H9 (cell line): ENCODE measurements at regions not wholly inside any gene's neighbourhood (a gene's known extent, or its start where the extent isn't known, plus 50 kb on each side); places are given as distances from the start of the nearest gene placed in this dataset.

Source experiments
- DNase-seq: peaks from one replicate; pipeline ENCODE4 v3.0.0-alpha.2; 2017
- H2AFZ ChIP-seq: one replicate; pipeline ENCODE4 v1.6.1; 2013; ENCODE audit warnings: mild to moderate bottlenecking, low read length, control low read depth, moderate library complexity
- H2AK5ac ChIP-seq: 2 replicates; pipeline ENCODE4 v1.6.1; 2013; ENCODE audit warnings: low read length, control low read depth, mixed read lengths; ENCODE audit not compliant: insufficient read length
- H2BK120ac ChIP-seq: one replicate; pipeline ENCODE4 v1.6.1; 2013; ENCODE audit warnings: low read depth, mild to moderate bottlenecking, low read length, control low read depth, inconsistent platforms; ENCODE audit not compliant: poor library complexity, severe bottlenecking
- H2BK12ac ChIP-seq: 2 replicates; pipeline ENCODE4 v1.6.1; 2013; ENCODE audit warnings: low read length, control low read depth, mixed read lengths, low read depth; ENCODE audit not compliant: insufficient read length
- H2BK15ac ChIP-seq: 2 replicates; pipeline ENCODE4 v1.6.1; 2013; ENCODE audit warnings: low read depth, low read length, control low read depth
- H2BK20ac ChIP-seq: one replicate; pipeline ENCODE4 v1.6.1; 2013; ENCODE audit warnings: low read depth, mild to moderate bottlenecking, low read length, control low read depth, inconsistent platforms; ENCODE audit not compliant: poor library complexity, severe bottlenecking
- H2BK5ac ChIP-seq: 2 replicates; pipeline ENCODE4 v1.6.1; 2013; ENCODE audit warnings: low read length, control low read depth, mixed read lengths; ENCODE audit not compliant: insufficient read length
- H3K14ac ChIP-seq: 2 replicates; pipeline ENCODE4 v1.6.1; 2013; ENCODE audit warnings: low read length, control low read depth; ENCODE audit not compliant: insufficient read depth
- H3K18ac ChIP-seq: 2 replicates; pipeline ENCODE4 v1.6.1; 2013; ENCODE audit warnings: low read depth, mild to moderate bottlenecking, mixed read lengths, low read length, control low read depth; ENCODE audit not compliant: insufficient read length
- H3K23ac ChIP-seq: 2 replicates; pipeline ENCODE4 v1.6.1; 2013; ENCODE audit warnings: low read length, control low read depth, mixed read lengths, low read depth; ENCODE audit not compliant: insufficient read length
- H3K23me2 ChIP-seq: 2 replicates; pipeline ENCODE4 v1.6.1; 2013; ENCODE audit warnings: low read depth, mild to moderate bottlenecking, mixed read lengths, low read length, control low read depth; ENCODE audit not compliant: insufficient read length, poor library complexity, severe bottlenecking
- H3K27ac ChIP-seq: 2 replicates; pipeline ENCODE4 v1.5.1; 2013; ENCODE audit warnings: low read length, control low read depth, mixed read lengths, low read depth; ENCODE audit not compliant: insufficient read length
- H3K27me3 ChIP-seq: 2 replicates; pipeline ENCODE4 v1.6.1; 2013; ENCODE audit warnings: low read length, control low read depth, inconsistent platforms; ENCODE audit not compliant: insufficient read depth
- H3K4ac ChIP-seq: 2 replicates; pipeline ENCODE4 v1.6.1; 2013; ENCODE audit warnings: low read depth, mild to moderate bottlenecking, control low read depth, inconsistent platforms, low read length, moderate library complexity
- H3K4me1 ChIP-seq: 2 replicates; pipeline ENCODE4 v1.6.1; 2013; ENCODE audit warnings: low read length, control low read depth, inconsistent platforms; ENCODE audit not compliant: insufficient read depth
- H3K4me2 ChIP-seq: 2 replicates; pipeline ENCODE4 v1.6.1; 2013; ENCODE audit warnings: low read length, control low read depth, mixed read lengths; ENCODE audit not compliant: insufficient read length, insufficient read depth
- H3K56ac ChIP-seq: 2 replicates; pipeline ENCODE4 v1.6.1; 2013; ENCODE audit warnings: low read depth, mild to moderate bottlenecking, mixed read lengths, low read length, control low read depth; ENCODE audit not compliant: insufficient read length
- H3K79me1 ChIP-seq: 2 replicates; pipeline ENCODE4 v1.6.1; 2013; ENCODE audit warnings: low read depth, mild to moderate bottlenecking, moderate library complexity, low read length, control low read depth, inconsistent platforms; ENCODE audit not compliant: insufficient read depth, poor library complexity, severe bottlenecking
- H3K79me2 ChIP-seq: 2 replicates; pipeline ENCODE4 v1.6.1; 2013; ENCODE audit warnings: low read length, control low read depth, inconsistent platforms; ENCODE audit not compliant: insufficient read depth
- H3K9ac ChIP-seq: 2 replicates; pipeline ENCODE4 v1.6.1; 2013; ENCODE audit warnings: low read length, control low read depth, mixed read lengths; ENCODE audit not compliant: insufficient read length; ENCODE audit errors: extremely low read depth
- H3K9me3 ChIP-seq: one replicate; pipeline ENCODE4 v1.6.1; 2013; ENCODE audit warnings: low read depth, low read length, inconsistent platforms; ENCODE audit not compliant: control insufficient read depth
- H3T11ph ChIP-seq: one replicate; pipeline ENCODE4 v1.6.1; 2013; ENCODE audit warnings: mild to moderate bottlenecking, low read length, control low read depth, inconsistent platforms
- H4K20me1 ChIP-seq: one replicate; pipeline ENCODE4 v1.6.1; 2013; ENCODE audit not compliant: control insufficient read depth, insufficient read length, insufficient read depth
- H4K5ac ChIP-seq: 2 replicates; pipeline ENCODE4 v1.6.1; 2013; ENCODE audit warnings: low read depth, mild to moderate bottlenecking, mixed read lengths, low read length, control low read depth; ENCODE audit not compliant: insufficient read length
- H4K8ac ChIP-seq: replicated peaks from 2 replicates; pipeline ENCODE4 v1.6.1; 2013; ENCODE audit warnings: low read length, control low read depth, mixed read lengths, low read depth; ENCODE audit not compliant: insufficient read length
- H4K91ac ChIP-seq: 2 replicates; pipeline ENCODE4 v1.6.1; 2013; ENCODE audit warnings: low read depth, mild to moderate bottlenecking, moderate library complexity, mixed read lengths, low read length, control low read depth; ENCODE audit not compliant: insufficient read length
- H3K27ac Mint-ChIP-seq, 3 experiments: 2 replicates in 2 of 3; 3 replicates in 1 of 3; pipeline ENCODE4 v1.8.0; 2020 to 2021; ENCODE audit warnings: mixed read lengths in 3 of 3, mild to moderate bottlenecking in 1 of 3, moderate library complexity in 1 of 3
- H3K27me3 Mint-ChIP-seq: 2 replicates; pipeline ENCODE4 v1.8.0; 2021; ENCODE audit warnings: low read depth, mild to moderate bottlenecking, moderate library complexity, mixed read lengths
- H3K36me3 Mint-ChIP-seq, 3 experiments: 2 replicates in 2 of 3; 3 replicates in 1 of 3; pipeline ENCODE4 v1.8.0; 2020 to 2021; ENCODE audit warnings: low read depth in 3 of 3, mixed read lengths in 3 of 3; ENCODE audit not compliant: insufficient read depth in 1 of 3
- H3K4me1 Mint-ChIP-seq, 2 experiments: 2 replicates each; pipeline ENCODE4 v1.8.0; 2020; ENCODE audit warnings: mixed read lengths in 2 of 2
- H3K4me3 Mint-ChIP-seq, 2 experiments: 2 replicates in 1 of 2; 3 replicates in 1 of 2; pipeline ENCODE4 v1.8.0; 2020 to 2021; ENCODE audit warnings: mild to moderate bottlenecking in 2 of 2, mixed read lengths in 2 of 2, moderate library complexity in 1 of 2
- H3K9me3 Mint-ChIP-seq, 2 experiments: 2 replicates in 1 of 2; 3 replicates in 1 of 2; pipeline ENCODE4 v1.8.0; 2020; ENCODE audit warnings: mild to moderate bottlenecking in 2 of 2, mixed read lengths in 2 of 2, moderate library complexity in 1 of 2
- CTCF ChIP-seq: fragments of 200-600 bp; sonication (generic); conservative IDR thresholded peaks from 3 replicates; pipeline ENCODE4 v1.8.0; 2021; ENCODE audit warnings: antibody characterized with exemption, mild to moderate bottlenecking
- WGBS: extraction: QIAGEN DNeasy Blood & Tissue Kit; methylation state at CpG from one replicate; pipeline ENCODE4 v1.1.7; 2013; ENCODE audit warnings: missing lambda C conversion rate, low lambda C conversion rate, mixed read lengths; ENCODE audit not compliant: insufficient read length; ENCODE audit errors: extremely low coverage; 5-methylcytosine and 5-hydroxymethylcytosine counted together

GRCh38 chr13:111857336-111857735 is 209.6 kb upstream of the SOX1 start:
- H2AFZ ChIP-seq = no peak overlapping the region
- Mint-ChIP-seq H3K36me3 (peaks cover 0 to 8% (median 3%) of the 10 kb centered on the region in 3 experiments; a peak in 3 of 7 replicates), H3K4me3 (no peak overlapping the region), H3K27me3 (peaks cover 7% of the 10 kb centered on the region), H3K4me1 (peaks cover 24 to 25% of the 10 kb centered on the region in 2 experiments), H3K27ac (peak overlapping the region in 1 of 3 experiments; percentile 44; a peak in 1 of 7 replicates), H3K9me3 (peaks cover 3 to 6% of the 10 kb centered on the region in 2 experiments; a peak in 4 of 5 replicates)
- H4K8ac ChIP-seq = no peak overlapping the region
- no peak overlapping the region for H3K27ac ChIP-seq
- no peak for TF ChIP-seq CTCF
- H4K20me1 ChIP-seq = no peaks in the 10 kb centered on the region
- no peaks in the 10 kb centered on the region for H3K9me3 ChIP-seq
- no peak overlapping the region for H3K4ac ChIP-seq
- no peaks in the 10 kb centered on the region for H3K4me1 ChIP-seq
- no peak overlapping the region for H3K4me2 ChIP-seq
- no peak for DNase-seq
- H3K79me1 ChIP-seq = no peaks in the 10 kb centered on the region
- H4K91ac ChIP-seq = no peak overlapping the region
- H3K9ac ChIP-seq = no peak overlapping the region
- no peaks in the 10 kb centered on the region for H3K79me2 ChIP-seq
- no peak overlapping the region for H2BK120ac ChIP-seq
- no peaks in the 10 kb centered on the region for H3K23me2 ChIP-seq
- H2BK15ac ChIP-seq = no peak overlapping the region
- no peak overlapping the region for H2BK20ac ChIP-seq
- no peak overlapping the region for H4K5ac ChIP-seq
- H3K18ac ChIP-seq = no peak overlapping the region
- no peak overlapping the region for H2BK5ac ChIP-seq
- H3K27me3 ChIP-seq = no peaks in the 10 kb centered on the region
- no peak overlapping the region for H3K23ac ChIP-seq
- H3K56ac ChIP-seq = no peak overlapping the region
- no peak overlapping the region for H3K14ac ChIP-seq
- H2BK12ac ChIP-seq = no peak overlapping the region
- no CpG with 5 or more reads among the region's 18 CpGs for WGBS
- no peak overlapping the region for H2AK5ac ChIP-seq
- no peak overlapping the region for H3T11ph ChIP-seq
